ENCODE measurements at regions not wholly inside any gene's neighbourhood (a gene's known extent, or its start where the extent isn't known, plus 50 kb on each side); places are given as distances from the start of the nearest gene placed in this dataset.

- TF ChIP-seq, protein P1, sequence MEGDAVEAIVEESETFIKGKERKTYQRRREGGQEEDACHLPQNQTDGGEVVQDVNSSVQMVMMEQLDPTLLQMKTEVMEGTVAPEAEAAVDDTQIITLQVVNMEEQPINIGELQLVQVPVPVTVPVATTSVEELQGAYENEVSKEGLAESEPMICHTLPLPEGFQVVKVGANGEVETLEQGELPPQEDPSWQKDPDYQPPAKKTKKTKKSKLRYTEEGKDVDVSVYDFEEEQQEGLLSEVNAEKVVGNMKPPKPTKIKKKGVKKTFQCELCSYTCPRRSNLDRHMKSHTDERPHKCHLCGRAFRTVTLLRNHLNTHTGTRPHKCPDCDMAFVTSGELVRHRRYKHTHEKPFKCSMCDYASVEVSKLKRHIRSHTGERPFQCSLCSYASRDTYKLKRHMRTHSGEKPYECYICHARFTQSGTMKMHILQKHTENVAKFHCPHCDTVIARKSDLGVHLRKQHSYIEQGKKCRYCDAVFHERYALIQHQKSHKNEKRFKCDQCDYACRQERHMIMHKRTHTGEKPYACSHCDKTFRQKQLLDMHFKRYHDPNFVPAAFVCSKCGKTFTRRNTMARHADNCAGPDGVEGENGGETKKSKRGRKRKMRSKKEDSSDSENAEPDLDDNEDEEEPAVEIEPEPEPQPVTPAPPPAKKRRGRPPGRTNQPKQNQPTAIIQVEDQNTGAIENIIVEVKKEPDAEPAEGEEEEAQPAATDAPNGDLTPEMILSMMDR (IDR thresholded peaks at IDR 0.05; ENCODE audit: low read length): no peak
- TF ChIP-seq EZH2 (IDR thresholded peaks at IDR 0.05; ENCODE audit: borderline replicate concordance, low read length): no peak
These were observed 122.9 kb upstream of the KCNH8 start for GRCh38 chr3:19025441-19025840.
